ENCODE measurements at regions not wholly inside any gene's neighbourhood (a gene's known extent, or its start where the extent isn't known, plus 50 kb on each side); places are given as distances from the start of the nearest gene placed in this dataset.

DNA sequence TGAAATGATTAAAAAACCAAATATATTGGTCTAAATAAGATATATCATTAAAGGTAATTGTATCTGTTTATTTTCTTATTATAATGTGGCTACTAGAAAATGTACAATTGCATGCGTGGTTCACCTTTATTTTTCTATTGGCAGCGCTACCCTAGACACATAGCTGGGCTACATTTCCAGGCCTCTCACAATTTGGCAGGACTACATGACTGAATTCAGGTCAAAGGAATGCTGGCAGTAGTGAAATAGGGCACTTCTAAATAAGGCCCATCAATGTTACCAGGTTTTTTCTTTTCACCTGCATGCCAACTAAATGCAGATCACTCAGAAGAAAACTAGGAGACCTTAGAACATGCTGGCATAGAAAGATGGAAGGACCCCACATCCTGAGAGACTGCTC lies 1072.9 kb upstream of the SLIT2 start:
- Histone ChIP-seq H3K36me3 (no peaks in the 10 kb centered on the region), H3K27ac (no peak overlapping the region), H3K4me3 (no peak overlapping the region), H3K4me1 (no peaks in the 10 kb centered on the region), H3K27me3 (no peaks in the 10 kb centered on the region), H3K9ac (ENCODE audit: low read depth in 2 of 2, low read length in 2 of 2) (no peak overlapping the region), H3K9me3 (no peaks in the 10 kb centered on the region)
- no peak for DNase-seq
- intact Hi-C loops (cut with DNase I): no loop called here
- TF ChIP-seq, protein P1, sequence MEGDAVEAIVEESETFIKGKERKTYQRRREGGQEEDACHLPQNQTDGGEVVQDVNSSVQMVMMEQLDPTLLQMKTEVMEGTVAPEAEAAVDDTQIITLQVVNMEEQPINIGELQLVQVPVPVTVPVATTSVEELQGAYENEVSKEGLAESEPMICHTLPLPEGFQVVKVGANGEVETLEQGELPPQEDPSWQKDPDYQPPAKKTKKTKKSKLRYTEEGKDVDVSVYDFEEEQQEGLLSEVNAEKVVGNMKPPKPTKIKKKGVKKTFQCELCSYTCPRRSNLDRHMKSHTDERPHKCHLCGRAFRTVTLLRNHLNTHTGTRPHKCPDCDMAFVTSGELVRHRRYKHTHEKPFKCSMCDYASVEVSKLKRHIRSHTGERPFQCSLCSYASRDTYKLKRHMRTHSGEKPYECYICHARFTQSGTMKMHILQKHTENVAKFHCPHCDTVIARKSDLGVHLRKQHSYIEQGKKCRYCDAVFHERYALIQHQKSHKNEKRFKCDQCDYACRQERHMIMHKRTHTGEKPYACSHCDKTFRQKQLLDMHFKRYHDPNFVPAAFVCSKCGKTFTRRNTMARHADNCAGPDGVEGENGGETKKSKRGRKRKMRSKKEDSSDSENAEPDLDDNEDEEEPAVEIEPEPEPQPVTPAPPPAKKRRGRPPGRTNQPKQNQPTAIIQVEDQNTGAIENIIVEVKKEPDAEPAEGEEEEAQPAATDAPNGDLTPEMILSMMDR (IDR thresholded peaks at IDR 0.05): no peak

DNA sequence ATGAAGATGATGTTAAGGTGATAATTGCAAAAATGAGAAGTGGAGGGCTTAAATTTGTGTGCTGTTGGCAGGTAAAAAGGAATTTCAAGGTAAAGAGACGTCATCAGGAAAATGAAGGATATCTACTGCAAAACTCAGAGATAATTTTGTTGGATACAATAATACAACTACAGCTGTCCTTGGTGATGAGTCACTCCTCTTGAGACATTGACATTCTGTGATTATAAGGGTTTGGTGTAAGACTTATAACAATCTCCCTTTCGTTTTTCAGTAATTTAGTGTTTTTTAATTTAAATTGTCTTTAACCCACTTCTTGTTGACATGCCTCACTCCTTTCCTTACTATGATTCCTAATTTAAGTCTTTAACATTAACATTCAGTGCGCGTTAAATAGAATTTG lies 1074.1 kb upstream of the SLIT2 start:
- Histone ChIP-seq H3K4me3 (no peak overlapping the region), H3K9ac (ENCODE audit: low read depth in 2 of 2, low read length in 2 of 2) (no peak overlapping the region), H3K36me3 (no peaks in the 10 kb centered on the region), H3K4me1 (no peaks in the 10 kb centered on the region), H3K27ac (no peak overlapping the region), H3K9me3 (no peaks in the 10 kb centered on the region), H3K27me3 (no peaks in the 10 kb centered on the region)
- no peak for DNase-seq
- TF ChIP-seq, protein P1 (IDR thresholded peaks at IDR 0.05): no peak
- intact Hi-C loops (cut with DNase I): no loop called here

DNA sequence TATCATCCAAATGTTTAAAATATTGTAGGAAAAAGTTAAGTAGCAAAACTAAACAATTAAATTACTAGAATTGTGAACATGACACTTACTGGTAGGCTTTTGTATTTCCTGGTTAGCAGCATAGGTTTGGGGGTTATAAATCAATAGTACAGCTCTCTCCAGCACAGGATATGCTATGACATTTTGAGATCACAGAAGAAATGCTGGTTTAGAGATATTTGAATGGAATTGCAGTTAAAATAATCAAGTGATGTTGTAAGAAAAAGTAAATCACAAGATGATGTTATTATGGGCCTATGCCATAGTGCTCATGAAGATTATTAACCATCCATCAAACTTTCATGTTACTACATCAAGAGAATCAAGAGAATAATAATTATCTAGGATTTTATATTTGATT lies 1079.9 kb upstream of the SLIT2 start:
- no peaks in the 10 kb centered on the region for H3K4me1 ChIP-seq
- TF ChIP-seq, protein P1 (IDR thresholded peaks at IDR 0.05): no peak
- no peaks in the 10 kb centered on the region for H3K36me3 ChIP-seq
- no peaks in the 10 kb centered on the region for H3K9me3 ChIP-seq
- H3K4me3 ChIP-seq: no peak overlapping the region
- DNase-seq: no peak
- no peaks in the 10 kb centered on the region for H3K27me3 ChIP-seq
- intact Hi-C loops (cut with DNase I): no loop called here
- H3K27ac ChIP-seq: no peak overlapping the region
- no peak overlapping the region for H3K9ac ChIP-seq (ENCODE audit: low read depth in 2 of 2, low read length in 2 of 2)

DNA sequence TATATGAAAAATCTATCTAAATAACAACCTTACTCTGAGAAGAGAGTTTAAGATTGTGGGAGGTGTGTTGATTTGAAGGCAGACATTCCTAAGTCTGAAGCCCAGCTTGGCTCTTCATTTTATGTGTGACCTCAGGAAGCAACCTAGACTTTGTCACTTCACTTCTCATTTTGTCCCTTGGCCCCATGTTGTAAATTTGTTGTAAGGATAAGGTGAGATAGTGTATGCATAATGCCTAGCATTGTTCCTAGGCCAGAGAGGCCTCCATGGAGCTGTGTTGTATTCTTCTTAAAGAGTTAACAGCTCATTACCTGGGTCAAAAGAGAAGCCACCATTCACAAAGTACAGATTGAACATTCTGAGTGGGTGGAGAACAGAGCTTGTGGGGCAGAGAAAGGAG lies 1084.4 kb upstream of the SLIT2 start:
- TF ChIP-seq, protein P1 (IDR thresholded peaks at IDR 0.05): no peak
- no peaks in the 10 kb centered on the region for H3K36me3 ChIP-seq
- H3K9me3 ChIP-seq: no peaks in the 10 kb centered on the region
- no peak overlapping the region for H3K4me3 ChIP-seq
- H3K9ac ChIP-seq (ENCODE audit: low read depth in 2 of 2, low read length in 2 of 2): no peak overlapping the region
- no peaks in the 10 kb centered on the region for H3K27me3 ChIP-seq
- no peak for DNase-seq
- H3K4me1 ChIP-seq: no peaks in the 10 kb centered on the region
- H3K27ac ChIP-seq: no peak overlapping the region
- intact Hi-C loops (cut with DNase I): no loop called here

DNA sequence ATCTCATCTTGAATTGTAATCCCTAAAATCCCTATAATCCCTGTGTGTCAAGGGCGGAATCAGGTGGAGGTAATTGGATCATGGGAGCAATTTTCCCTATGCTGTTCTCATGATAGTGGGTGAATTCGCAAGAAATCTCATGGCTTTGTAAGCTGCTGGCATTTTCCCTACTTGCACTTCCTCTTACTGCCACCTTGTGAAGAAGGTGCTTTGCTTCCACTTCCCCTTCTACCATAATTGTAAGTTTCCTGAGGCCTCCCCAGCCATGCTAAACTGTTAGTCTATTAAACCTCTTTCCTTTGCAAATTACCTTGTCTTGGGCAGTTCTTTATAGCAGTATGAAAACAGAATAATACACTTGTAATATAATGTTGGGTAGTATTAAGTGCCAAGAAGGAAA lies 1087.4 kb upstream of the SLIT2 start:
- TF ChIP-seq, protein P1 (IDR thresholded peaks at IDR 0.05): no peak
- no peak overlapping the region for H3K4me3 ChIP-seq
- no peak overlapping the region for H3K9ac ChIP-seq (ENCODE audit: low read depth in 2 of 2, low read length in 2 of 2)
- intact Hi-C loops (cut with DNase I): no loop called here
- H3K36me3 ChIP-seq: no peaks in the 10 kb centered on the region
- no peaks in the 10 kb centered on the region for H3K27me3 ChIP-seq
- no peak for DNase-seq
- H3K4me1 ChIP-seq: no peaks in the 10 kb centered on the region
- H3K27ac ChIP-seq: no peak overlapping the region
- H3K9me3 ChIP-seq: no peaks in the 10 kb centered on the region

DNA sequence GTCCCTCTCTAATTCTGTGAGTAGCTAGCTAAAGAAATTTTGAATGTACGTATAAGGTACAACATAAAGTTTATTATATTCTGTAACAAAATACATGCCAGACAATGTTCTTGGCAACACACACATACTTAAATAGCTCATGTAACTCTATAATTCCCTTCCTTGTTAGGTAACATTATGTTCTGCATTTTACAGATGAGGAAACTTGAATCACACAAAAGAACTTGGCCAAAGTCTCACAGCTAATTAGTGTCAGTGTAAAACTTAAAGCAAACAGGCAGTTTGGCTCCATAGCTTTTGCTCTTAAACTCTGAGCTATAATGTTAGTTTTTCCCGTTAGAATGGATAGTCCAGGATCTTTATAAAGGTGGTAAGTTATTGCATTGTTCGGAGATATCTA lies 1091.8 kb upstream of the SLIT2 start:
- Histone ChIP-seq H3K4me3 (no peak overlapping the region), H3K36me3 (no peaks in the 10 kb centered on the region), H3K27ac (no peak overlapping the region), H3K27me3 (no peaks in the 10 kb centered on the region), H3K9me3 (no peaks in the 10 kb centered on the region), H3K9ac (ENCODE audit: low read depth in 2 of 2, low read length in 2 of 2) (no peak overlapping the region), H3K4me1 (no peaks in the 10 kb centered on the region)
- TF ChIP-seq, protein P1 (IDR thresholded peaks at IDR 0.05): no peak
- intact Hi-C loops (cut with DNase I): no loop called here
- DNase-seq: no peak

Measured in colonic mucosa (tissue), 4 donors.